ENCODE measurements at regions not wholly inside any gene's neighbourhood (a gene's known extent, or its start where the extent isn't known, plus 50 kb on each side); places are given as distances from the start of the nearest gene placed in this dataset.

- ATAC-seq (no peak), DNase-seq (no peak)
- H3K4me3 Mint-ChIP-seq: no peak overlapping the region
- H3K4me1 Mint-ChIP-seq (ENCODE audit: low read depth): peaks cover 2% of the 10 kb centered on the region
- peaks cover 9% of the 10 kb centered on the region for H3K36me3 Mint-ChIP-seq (ENCODE audit: insufficient read depth)
- no peaks in the 10 kb centered on the region for H3K9me3 Mint-ChIP-seq
- no peaks in the 10 kb centered on the region for H3K27me3 Mint-ChIP-seq (ENCODE audit: low read depth)
Measured at GRCh38 chr20:3318226-3318884, 79.4 kb upstream of the SLC4A11 start.

- H3K27me3 Mint-ChIP-seq (ENCODE audit: low read depth): no peaks in the 10 kb centered on the region
- no peak overlapping the region for H3K4me3 Mint-ChIP-seq
- DNase-seq: no peak
- no peak for ATAC-seq
- H3K4me1 Mint-ChIP-seq (ENCODE audit: low read depth): no peaks in the 10 kb centered on the region
- peaks cover 13% of the 10 kb centered on the region for H3K36me3 Mint-ChIP-seq (ENCODE audit: insufficient read depth)
- H3K9me3 Mint-ChIP-seq: no peaks in the 10 kb centered on the region
Measured at GRCh38 chr20:3316136-3316535, 77.1 kb upstream of the SLC4A11 start.

GRCh38 chr20:3315136-3315535 lies 76.1 kb upstream of the SLC4A11 start:
- H3K4me3 Mint-ChIP-seq: no peak overlapping the region
- no peaks in the 10 kb centered on the region for H3K27me3 Mint-ChIP-seq (ENCODE audit: low read depth)
- no peak for DNase-seq
- H3K4me1 Mint-ChIP-seq (ENCODE audit: low read depth): no peaks in the 10 kb centered on the region
- peaks cover 13% of the 10 kb centered on the region for H3K36me3 Mint-ChIP-seq (ENCODE audit: insufficient read depth)
- H3K9me3 Mint-ChIP-seq: no peaks in the 10 kb centered on the region
- no peak for ATAC-seq

- Mint-ChIP-seq H3K27me3 (ENCODE audit: low read depth) (no peaks in the 10 kb centered on the region), H3K9me3 (no peaks in the 10 kb centered on the region), H3K4me3 (no peak overlapping the region), H3K4me1 (ENCODE audit: low read depth) (no peaks in the 10 kb centered on the region), H3K36me3 (ENCODE audit: insufficient read depth) (peaks cover 13% of the 10 kb centered on the region)
- DNase-seq (no peak), ATAC-seq (no peak)
Measured at GRCh38 chr20:3314391-3314790, 75.4 kb upstream of the SLC4A11 start.

GRCh38 chr20:3313683-3314065 lies 74.7 kb upstream of the SLC4A11 start:
- no peaks in the 10 kb centered on the region for H3K27me3 Mint-ChIP-seq (ENCODE audit: low read depth)
- ATAC-seq (no peak), DNase-seq (no peak)
- no peak overlapping the region for H3K4me3 Mint-ChIP-seq
- H3K9me3 Mint-ChIP-seq: no peaks in the 10 kb centered on the region
- H3K36me3 Mint-ChIP-seq (ENCODE audit: insufficient read depth): peaks cover 18% of the 10 kb centered on the region
- no peaks in the 10 kb centered on the region for H3K4me1 Mint-ChIP-seq (ENCODE audit: low read depth)

GRCh38 chr20:3312940-3313682 lies 74.1 kb upstream of the SLC4A11 start:
- Mint-ChIP-seq H3K9me3 (no peaks in the 10 kb centered on the region), H3K4me1 (ENCODE audit: low read depth) (no peaks in the 10 kb centered on the region), H3K27me3 (ENCODE audit: low read depth) (no peaks in the 10 kb centered on the region), H3K4me3 (no peak overlapping the region), H3K36me3 (ENCODE audit: insufficient read depth) (peaks cover 18% of the 10 kb centered on the region)
- DNase-seq: no peak
- no peak for ATAC-seq

GRCh38 chr20:3311623-3312022 lies 72.6 kb upstream of the SLC4A11 start:
- Mint-ChIP-seq H3K36me3 (ENCODE audit: insufficient read depth) (peaks cover 27% of the 10 kb centered on the region), H3K27me3 (ENCODE audit: low read depth) (no peaks in the 10 kb centered on the region), H3K4me1 (ENCODE audit: low read depth) (no peaks in the 10 kb centered on the region), H3K9me3 (no peaks in the 10 kb centered on the region), H3K4me3 (no peak overlapping the region)
- no peak for ATAC-seq
- DNase-seq: no peak

- Mint-ChIP-seq H3K27me3 (ENCODE audit: low read depth) (no peaks in the 10 kb centered on the region), H3K9me3 (no peaks in the 10 kb centered on the region), H3K4me1 (ENCODE audit: low read depth) (no peaks in the 10 kb centered on the region), H3K4me3 (no peak overlapping the region), H3K36me3 (ENCODE audit: insufficient read depth) (peaks cover 34% of the 10 kb centered on the region)
- no peak for DNase-seq
- ATAC-seq: no peak
Measured at GRCh38 chr20:3309226-3309625, 70.2 kb upstream of the SLC4A11 start.

- H3K36me3 Mint-ChIP-seq (ENCODE audit: insufficient read depth): peaks cover 29% of the 10 kb centered on the region
- no peaks in the 10 kb centered on the region for H3K9me3 Mint-ChIP-seq
- DNase-seq (no peak), ATAC-seq (no peak)
- no peaks in the 10 kb centered on the region for H3K4me1 Mint-ChIP-seq (ENCODE audit: low read depth)
- H3K27me3 Mint-ChIP-seq (ENCODE audit: low read depth): no peaks in the 10 kb centered on the region
- no peak overlapping the region for H3K4me3 Mint-ChIP-seq
Measured at GRCh38 chr20:3307725-3308124, 68.7 kb upstream of the SLC4A11 start.

- Mint-ChIP-seq H3K9me3 (no peaks in the 10 kb centered on the region), H3K4me3 (no peak overlapping the region), H3K4me1 (ENCODE audit: low read depth) (no peaks in the 10 kb centered on the region), H3K36me3 (ENCODE audit: insufficient read depth) (peaks cover 33% of the 10 kb centered on the region), H3K27me3 (ENCODE audit: low read depth) (no peaks in the 10 kb centered on the region)
- ATAC-seq (no peak), DNase-seq (no peak)
Measured at GRCh38 chr20:3307078-3307477, 68.1 kb upstream of the SLC4A11 start.

GRCh38 chr20:3306068-3306467 lies 67.1 kb upstream of the SLC4A11 start:
- no peak overlapping the region for H3K4me3 Mint-ChIP-seq
- H3K27me3 Mint-ChIP-seq (ENCODE audit: low read depth): no peaks in the 10 kb centered on the region
- H3K4me1 Mint-ChIP-seq (ENCODE audit: low read depth): no peaks in the 10 kb centered on the region
- no peak for DNase-seq
- H3K9me3 Mint-ChIP-seq: no peaks in the 10 kb centered on the region
- ATAC-seq: no peak
- peaks cover 31% of the 10 kb centered on the region for H3K36me3 Mint-ChIP-seq (ENCODE audit: insufficient read depth)

GRCh38 chr20:3304456-3304855 lies 65.5 kb upstream of the SLC4A11 start:
- Mint-ChIP-seq H3K4me3 (no peak overlapping the region), H3K27me3 (ENCODE audit: low read depth) (no peaks in the 10 kb centered on the region), H3K4me1 (ENCODE audit: low read depth) (no peaks in the 10 kb centered on the region), H3K36me3 (ENCODE audit: insufficient read depth) (peaks cover 31% of the 10 kb centered on the region), H3K9me3 (no peaks in the 10 kb centered on the region)
- DNase-seq (no peak), ATAC-seq (no peak)

GRCh38 chr20:3297079-3297378 lies 58.0 kb upstream of the SLC4A11 start:
- H3K36me3 Mint-ChIP-seq (ENCODE audit: insufficient read depth): peaks cover 8% of the 10 kb centered on the region
- H3K4me3 Mint-ChIP-seq: no peak overlapping the region
- DNase-seq (no peak), ATAC-seq (no peak)
- H3K27me3 Mint-ChIP-seq (ENCODE audit: low read depth): no peaks in the 10 kb centered on the region
- H3K4me1 Mint-ChIP-seq (ENCODE audit: low read depth): no peaks in the 10 kb centered on the region
- no peaks in the 10 kb centered on the region for H3K9me3 Mint-ChIP-seq

- ATAC-seq: no peak
- Mint-ChIP-seq H3K27me3 (ENCODE audit: low read depth) (no peaks in the 10 kb centered on the region), H3K36me3 (ENCODE audit: insufficient read depth) (peaks cover 12% of the 10 kb centered on the region), H3K4me1 (ENCODE audit: low read depth) (no peaks in the 10 kb centered on the region), H3K9me3 (no peaks in the 10 kb centered on the region), H3K4me3 (no peak overlapping the region)
- no peak for DNase-seq
Measured at GRCh38 chr20:3296261-3297078, 57.5 kb upstream of the SLC4A11 start.
